Esophagus muscularis mucosa (tissue), 4 donors: ENCODE measurements at regions not wholly inside any gene's neighbourhood (a gene's known extent, or its start where the extent isn't known, plus 50 kb on each side); places are given as distances from the start of the nearest gene placed in this dataset.
A peak's percentile ranks its signal among the peaks of the same experiment; 100 is the strongest.

Experiments used
- DNase-seq: peaks from one replicate; pipeline ENCODE4 v3.0.0-alpha.2; 2017; ENCODE audit errors: extremely low spot score
- H3K27ac ChIP-seq, 4 donors: fragments of 200-600 bp; sonication (generic); replicated peaks in 1 of 4; 1 replicate in 3 of 4; 2 replicates in 1 of 4; pipeline ENCODE4 v1.5.1; 2016 to 2019; ENCODE audit warnings: mild to moderate bottlenecking in 1 of 4
- H3K27me3 ChIP-seq, 4 donors: fragments of 200-600 bp; sonication (generic); one replicate each; pipeline versions ENCODE4 v1.5.1 to v1.6.0; 2016 to 2019
- H3K36me3 ChIP-seq, 4 donors: fragments of 200-600 bp; sonication (generic); one replicate each; pipeline ENCODE4 v1.5.1; 2016 to 2019
- H3K4me1 ChIP-seq, 4 donors: fragments of 200-600 bp; sonication (generic); one replicate each; pipeline ENCODE4 v1.5.1; 2016 to 2019
- H3K4me3 ChIP-seq, 4 donors: fragments of 200-600 bp; sonication (generic); 1 replicate in 2 of 4; 2 replicates in 2 of 4; pipeline ENCODE4 v1.5.1; 2016 to 2019; ENCODE audit warnings: mild to moderate bottlenecking in 4 of 4, moderate library complexity in 1 of 4
- H3K9me3 ChIP-seq, 4 donors: fragments of 200-600 bp; sonication (generic); 1 replicate in 3 of 4; 2 replicates in 1 of 4; pipeline ENCODE4 v1.5.1; 2016 to 2019
- EP300 ChIP-seq: sonication (generic); formaldehyde crosslinking; IDR thresholded peaks from one replicate; pipeline ENCODE4 v1.6.1; 2017; ENCODE audit warnings: antibody characterized with exemption
- POLR2A ChIP-seq: fragments of 450-650 bp; IDR thresholded peaks from one replicate; pipeline ENCODE4 v1.6.1; 2017; ENCODE audit warnings: antibody characterized with exemption, moderate library complexity, mild to moderate bottlenecking, low read depth
- POLR2AphosphoS5 ChIP-seq, 2 donors: sonication (generic); formaldehyde crosslinking; IDR thresholded peaks; one replicate each; pipeline ENCODE4 v1.6.1; 2017; ENCODE audit warnings: antibody characterized with exemption in 2 of 2
- WGBS: methylation state at CpG from one replicate; pipeline ENCODE4 v1.1.5; 2018; 5-methylcytosine and 5-hydroxymethylcytosine counted together
- intact Hi-C: fragments of 100-400 bp; cut with DNase I; formaldehyde crosslinking; loops from one replicate; pipeline ENCODE4 v1.15.1; 2023
- TF ChIP-seq, protein P1 (sequence below), 3 experiments: fragments of 200-600 bp in 2 of 3; fragments of 450-650 bp in 1 of 3; sonication (generic) in 2 of 3; IDR thresholded peaks; one replicate each; pipeline ENCODE4 v1.5.1; 2017 to 2019; ENCODE audit warnings: antibody characterized with exemption in 3 of 3, mild to moderate bottlenecking in 2 of 3, moderate library complexity in 1 of 3

DNA sequence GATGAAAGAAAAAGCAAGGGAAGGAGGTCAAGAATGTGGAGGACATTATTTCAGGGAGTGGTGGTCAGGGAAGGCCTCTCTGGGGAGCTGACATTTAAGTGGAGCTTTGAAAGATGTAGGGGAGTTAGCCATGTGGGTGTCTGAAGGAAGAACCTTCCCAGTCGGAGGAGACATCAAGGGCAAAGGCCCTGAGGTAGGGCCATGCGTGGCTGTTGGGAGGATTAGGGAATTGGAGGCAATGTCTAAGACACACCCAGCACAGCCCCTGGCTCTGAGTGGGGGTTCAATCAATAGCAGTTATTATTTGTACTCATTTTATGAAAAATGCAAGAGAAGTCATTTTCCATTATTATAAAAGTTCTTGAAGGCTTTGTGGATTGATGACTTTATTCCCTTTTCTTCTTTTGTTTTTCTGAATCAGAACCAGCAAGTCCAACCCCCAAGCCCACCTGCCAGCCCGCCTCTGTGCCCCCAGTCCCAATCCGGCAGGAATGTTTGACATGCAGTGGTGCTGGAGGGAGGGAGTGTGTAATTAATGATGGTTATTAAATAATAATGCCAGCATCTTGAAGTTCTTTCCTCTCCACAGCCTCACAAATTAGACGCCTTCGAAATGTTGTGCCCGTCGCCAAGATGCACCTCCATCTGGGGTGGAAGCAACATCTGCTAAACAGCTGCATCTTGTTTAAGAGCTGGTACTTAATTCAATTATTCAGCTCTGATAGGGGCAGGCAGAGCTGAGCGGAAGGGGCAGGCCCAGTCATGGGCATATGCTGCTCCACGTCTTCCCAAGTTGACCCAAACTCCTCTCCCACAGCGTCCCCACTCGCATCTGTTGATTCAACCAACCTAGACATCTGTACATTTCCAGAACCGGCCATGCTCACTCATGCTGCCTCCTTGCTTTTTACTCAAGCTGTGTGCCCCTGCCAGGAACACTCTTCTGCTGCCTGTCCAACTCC is 81.3 kb upstream of the SIRPA start:
- peak; percentile 80 for DNase-seq
- Histone ChIP-seq H3K4me1 (peaks cover 67 to 82% (median 77%) of the 10 kb centered on the region in 4 donors), H3K36me3 (no peaks in the 10 kb centered on the region), H3K27ac (peak overlapping the region; percentile 35 to 75 (median 68)), H3K27me3 (no peaks in the 10 kb centered on the region), H3K9me3 (no peaks in the 10 kb centered on the region), H3K4me3 (no peak overlapping the region)
- intact Hi-C loops: no loop called here
- 92% methylated on average over 13 of the region's 13 CpGs for WGBS
- TF ChIP-seq EP300 (no peak), POLR2A (no peak), POLR2AphosphoS5 (IDR thresholded peaks at IDR 0.05) (no peak)

DNA sequence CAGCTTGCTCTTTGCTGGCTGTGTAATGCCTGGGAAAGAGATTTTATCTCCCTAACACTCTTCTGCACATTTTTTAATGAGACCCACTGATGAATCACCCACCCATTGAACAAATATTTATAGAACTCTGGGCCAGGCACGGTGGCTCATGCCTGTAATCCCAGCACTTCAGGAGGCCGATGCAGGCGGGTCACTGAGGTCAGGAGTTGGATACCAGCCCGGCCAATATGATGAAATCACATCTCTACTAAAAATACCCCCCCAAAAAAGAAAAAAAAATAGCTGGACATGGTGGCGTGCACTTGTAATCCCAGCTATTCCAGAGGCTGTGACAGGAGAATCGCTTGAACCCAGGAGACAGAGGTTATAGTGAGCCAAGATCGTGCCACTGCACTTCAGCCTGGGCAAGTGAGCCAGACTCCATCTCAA is 82.1 kb upstream of the SIRPA start:
- H3K4me3 ChIP-seq: no peak overlapping the region
- H3K27me3 ChIP-seq: no peaks in the 10 kb centered on the region
- no peaks in the 10 kb centered on the region for H3K9me3 ChIP-seq
- WGBS: 12% methylated on average over 7 of the region's 7 CpGs
- peaks cover 65 to 82% (median 71%) of the 10 kb centered on the region in 4 donors for H3K4me1 ChIP-seq
- peak overlapping the region; percentile 35 to 75 (median 68) for H3K27ac ChIP-seq
- no peaks in the 10 kb centered on the region for H3K36me3 ChIP-seq
- DNase-seq: peak; percentile 92
- intact Hi-C loops: no loop called here
- TF ChIP-seq POLR2AphosphoS5 (IDR thresholded peaks at IDR 0.05) (peak; percentile 49 to 53), POLR2A (no peak)

DNA sequence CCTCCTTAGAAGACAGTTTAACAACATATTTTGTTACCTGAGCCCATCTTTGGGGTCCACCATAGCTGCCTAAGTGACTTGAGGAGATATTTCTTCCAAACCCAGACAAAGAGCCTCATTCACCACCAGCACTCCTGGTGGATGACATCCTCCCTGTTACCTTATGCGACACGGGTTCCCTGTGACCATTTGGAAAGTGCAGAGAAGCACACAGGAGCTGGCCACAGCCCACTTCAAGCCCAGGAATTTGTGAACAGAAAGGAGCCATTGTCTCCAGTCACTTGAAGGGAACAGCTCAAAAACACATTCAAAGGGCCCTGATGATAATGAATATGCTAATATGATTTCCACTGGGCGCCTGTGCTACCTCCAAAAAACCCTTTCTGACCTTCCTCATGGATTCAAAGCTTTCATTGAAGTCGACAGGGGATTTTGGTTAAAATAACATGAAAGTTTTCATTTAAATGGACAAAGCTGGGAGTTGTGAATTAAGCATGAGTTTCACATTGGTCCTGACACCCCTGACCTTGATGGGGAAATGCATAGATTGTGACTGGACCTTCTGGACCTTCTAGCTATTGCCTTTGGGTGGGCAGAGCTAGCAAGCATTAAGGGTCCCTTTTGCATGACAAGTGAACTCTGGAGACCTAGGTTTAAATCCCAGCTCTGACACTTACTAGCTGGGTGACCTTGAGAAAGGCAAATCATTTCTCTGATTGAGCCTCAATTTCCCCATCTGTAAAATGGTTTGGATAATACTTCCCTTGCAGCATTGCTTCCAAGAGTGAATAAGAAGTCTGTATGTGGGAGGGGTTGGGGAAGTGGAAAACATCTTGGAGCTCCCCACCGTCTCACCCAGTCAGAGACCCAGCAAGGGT is 83.3 kb upstream of the SIRPA start:
- intact Hi-C loops: no loop called here
- H3K36me3 ChIP-seq: no peaks in the 10 kb centered on the region
- H3K27ac ChIP-seq: peak overlapping the region; percentile 45 to 75 (median 64)
- peak; percentile 34 for DNase-seq
- no peak overlapping the region for H3K4me3 ChIP-seq
- WGBS: 56% methylated on average over 5 of the region's 5 CpGs
- TF ChIP-seq POLR2A: no peak
- TF ChIP-seq EP300: no peak
- no peak for TF ChIP-seq POLR2AphosphoS5 (IDR thresholded peaks at IDR 0.05)
- peaks cover 52 to 71% (median 59%) of the 10 kb centered on the region in 4 donors for H3K4me1 ChIP-seq
- no peaks in the 10 kb centered on the region for H3K9me3 ChIP-seq
- H3K27me3 ChIP-seq: no peaks in the 10 kb centered on the region

DNA sequence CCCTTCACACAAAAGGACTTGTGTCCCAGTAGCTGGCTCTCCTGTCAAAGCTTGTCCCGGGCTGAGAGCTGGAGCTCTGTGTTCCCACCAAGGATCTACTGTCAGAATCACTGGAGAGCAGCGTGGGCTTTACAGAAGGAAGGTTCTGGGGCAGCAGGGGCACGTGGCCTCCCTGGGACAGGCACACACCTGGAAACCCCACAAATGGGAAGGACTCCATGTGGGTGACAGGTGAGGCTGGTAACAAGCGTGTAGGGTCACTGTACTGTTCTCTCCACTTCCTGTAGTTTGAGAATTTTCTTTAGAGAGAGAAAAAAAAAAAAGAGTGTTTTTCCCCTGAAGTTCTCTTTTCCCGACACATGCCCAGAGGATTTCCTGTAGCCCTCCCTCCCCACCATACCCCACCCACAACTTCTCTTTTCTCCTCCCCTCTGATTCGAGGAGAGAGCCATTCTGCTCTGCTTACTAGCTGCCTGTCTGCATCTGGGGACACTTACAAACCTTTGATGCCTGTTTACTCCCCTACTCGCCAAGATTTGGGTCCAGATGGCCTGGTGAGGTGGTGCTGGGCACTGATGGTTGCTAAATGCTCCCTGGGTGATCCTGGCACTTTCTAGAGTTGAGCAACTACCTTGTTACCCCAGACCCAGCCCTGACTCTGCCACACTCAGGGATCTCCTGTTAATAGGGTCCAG is 84.1 kb upstream of the SIRPA start:
- peak overlapping the region; percentile 45 to 75 (median 57) for H3K27ac ChIP-seq
- intact Hi-C loops: no loop called here
- no peak overlapping the region for H3K4me3 ChIP-seq
- no peaks in the 10 kb centered on the region for H3K36me3 ChIP-seq
- WGBS: 39% methylated on average over 7 of the region's 7 CpGs
- peak; percentile 90 for DNase-seq
- peaks cover 45 to 63% (median 51%) of the 10 kb centered on the region in 4 donors for H3K4me1 ChIP-seq
- H3K9me3 ChIP-seq: no peaks in the 10 kb centered on the region
- no peaks in the 10 kb centered on the region for H3K27me3 ChIP-seq
- TF ChIP-seq EP300: no peak
- no peak for TF ChIP-seq POLR2AphosphoS5 (IDR thresholded peaks at IDR 0.05)
- TF ChIP-seq POLR2A: no peak
- TF ChIP-seq, protein P1, sequence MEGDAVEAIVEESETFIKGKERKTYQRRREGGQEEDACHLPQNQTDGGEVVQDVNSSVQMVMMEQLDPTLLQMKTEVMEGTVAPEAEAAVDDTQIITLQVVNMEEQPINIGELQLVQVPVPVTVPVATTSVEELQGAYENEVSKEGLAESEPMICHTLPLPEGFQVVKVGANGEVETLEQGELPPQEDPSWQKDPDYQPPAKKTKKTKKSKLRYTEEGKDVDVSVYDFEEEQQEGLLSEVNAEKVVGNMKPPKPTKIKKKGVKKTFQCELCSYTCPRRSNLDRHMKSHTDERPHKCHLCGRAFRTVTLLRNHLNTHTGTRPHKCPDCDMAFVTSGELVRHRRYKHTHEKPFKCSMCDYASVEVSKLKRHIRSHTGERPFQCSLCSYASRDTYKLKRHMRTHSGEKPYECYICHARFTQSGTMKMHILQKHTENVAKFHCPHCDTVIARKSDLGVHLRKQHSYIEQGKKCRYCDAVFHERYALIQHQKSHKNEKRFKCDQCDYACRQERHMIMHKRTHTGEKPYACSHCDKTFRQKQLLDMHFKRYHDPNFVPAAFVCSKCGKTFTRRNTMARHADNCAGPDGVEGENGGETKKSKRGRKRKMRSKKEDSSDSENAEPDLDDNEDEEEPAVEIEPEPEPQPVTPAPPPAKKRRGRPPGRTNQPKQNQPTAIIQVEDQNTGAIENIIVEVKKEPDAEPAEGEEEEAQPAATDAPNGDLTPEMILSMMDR (IDR thresholded peaks at IDR 0.05): no peak

DNA sequence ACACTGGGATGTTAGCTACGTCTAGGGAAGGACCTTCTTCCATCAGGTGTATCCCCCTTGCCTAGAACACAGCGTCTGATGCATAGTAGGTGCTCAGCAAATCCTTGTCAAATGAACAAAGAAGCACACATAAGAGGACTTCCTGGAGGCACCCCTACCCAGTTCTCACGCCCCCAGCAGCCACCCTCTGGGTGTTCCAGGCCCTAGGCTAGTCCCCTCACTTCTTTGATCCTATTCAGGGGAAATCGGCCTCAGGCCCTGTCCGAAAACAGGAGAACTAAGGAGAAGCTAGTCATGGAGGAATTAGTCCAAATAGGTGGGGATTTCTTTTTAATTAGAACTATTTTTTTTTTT is 84.7 kb upstream of the SIRPA start:
- WGBS: 85% methylated on average over 5 of the region's 5 CpGs
- no peaks in the 10 kb centered on the region for H3K36me3 ChIP-seq
- no peaks in the 10 kb centered on the region for H3K27me3 ChIP-seq
- H3K9me3 ChIP-seq: no peaks in the 10 kb centered on the region
- H3K4me3 ChIP-seq: no peak overlapping the region
- no peak for TF ChIP-seq POLR2AphosphoS5 (IDR thresholded peaks at IDR 0.05)
- TF ChIP-seq, protein P1 (IDR thresholded peaks at IDR 0.05): no peak
- H3K27ac ChIP-seq: peak overlapping the region; percentile 45 to 75 (median 54)
- intact Hi-C loops: no loop called here
- peaks cover 40 to 57% (median 46%) of the 10 kb centered on the region in 4 donors for H3K4me1 ChIP-seq
- DNase-seq: no peak
